Body of pancreas (tissue), 4 donors: ENCODE measurements at regions not wholly inside any gene's neighbourhood (a gene's known extent, or its start where the extent isn't known, plus 50 kb on each side); places are given as distances from the start of the nearest gene placed in this dataset.

Source experiments
- CTCF ChIP-seq, 7 experiments: fragments of 450-650 bp in 4 of 7; fragments of 200-600 bp in 3 of 7; sonication (generic) in 3 of 7; IDR thresholded peaks; one replicate each; pipeline ENCODE4 v1.5.1; 2016 to 2019; ENCODE audit warnings: antibody characterized with exemption in 7 of 7
- POLR2A ChIP-seq, 3 donors: fragments of 450-650 bp; IDR thresholded peaks; one replicate each; pipeline ENCODE4 v1.6.1; 2016; ENCODE audit warnings: antibody characterized with exemption in 3 of 3, mild to moderate bottlenecking in 2 of 3

- TF ChIP-seq POLR2A (IDR thresholded peaks at IDR 0.05) = no peak
- no peak for TF ChIP-seq CTCF (IDR thresholded peaks at IDR 0.05)
Observed at GRCh38 chr16:26731729-26732128, 335.0 kb upstream of the C16orf82 start.
